Activated CD8-positive, alpha-beta memory T cell treated with anti-CD3 and anti-CD28 coated beads, Interleukin-2, amount 10 ng/mL, durations not matched to agents 7 days and 5 days (primary cell): ENCODE measurements at regions not wholly inside any gene's neighbourhood (a gene's known extent, or its start where the extent isn't known, plus 50 kb on each side); places are given as distances from the start of the nearest gene placed in this dataset.

ENCODE experiments used
- ATAC-seq: fragments of 150-1000 bp; cut with Tn5 transposase; one replicate; pipeline ENCODE4 v1.10.0; 2021; ENCODE audit warnings: moderate library complexity
- CTCF ChIA-PET: fragments of 350-600 bp; sonication (Branson Sonifier 250); formaldehyde crosslinking; loops from one replicate; lab custom pipeline; 2021; ENCODE audit warnings: antibody characterized with exemption; lab: Charles Lee
- DNase-seq: peaks from one replicate; pipeline ENCODE4 v3.0.0-alpha.2; 2020
- H3K27ac Mint-ChIP-seq: one replicate; pipeline ENCODE4 v1.8.0; 2021; ENCODE audit warnings: mild to moderate bottlenecking, mixed read lengths
- H3K27me3 Mint-ChIP-seq: one replicate; pipeline ENCODE4 v1.8.0; 2021; ENCODE audit warnings: mixed read lengths
- H3K36me3 Mint-ChIP-seq: one replicate; pipeline ENCODE4 v1.8.0; 2021; ENCODE audit warnings: mild to moderate bottlenecking, mixed read lengths
- H3K4me1 Mint-ChIP-seq: one replicate; pipeline ENCODE4 v1.8.0; 2021; ENCODE audit warnings: mixed read lengths
- H3K4me3 Mint-ChIP-seq: one replicate; pipeline ENCODE4 v1.8.0; 2021; ENCODE audit warnings: mild to moderate bottlenecking, moderate library complexity, mixed read lengths
- H3K9me3 Mint-ChIP-seq: one replicate; pipeline ENCODE4 v1.8.0; 2022; ENCODE audit warnings: low read depth, mixed read lengths

GRCh38 chr6:68046756-68047155 is 588.3 kb upstream of the ADGRB3 start:
- Mint-ChIP-seq H3K4me1 (no peaks in the 10 kb centered on the region), H3K36me3 (no peaks in the 10 kb centered on the region), H3K27ac (no peak overlapping the region), H3K4me3 (no peak overlapping the region), H3K27me3 (no peaks in the 10 kb centered on the region), H3K9me3 (peaks cover 8% of the 10 kb centered on the region)
- ATAC-seq (no peak), DNase-seq (no peak)
- CTCF ChIA-PET, result no interaction called here

DNA sequence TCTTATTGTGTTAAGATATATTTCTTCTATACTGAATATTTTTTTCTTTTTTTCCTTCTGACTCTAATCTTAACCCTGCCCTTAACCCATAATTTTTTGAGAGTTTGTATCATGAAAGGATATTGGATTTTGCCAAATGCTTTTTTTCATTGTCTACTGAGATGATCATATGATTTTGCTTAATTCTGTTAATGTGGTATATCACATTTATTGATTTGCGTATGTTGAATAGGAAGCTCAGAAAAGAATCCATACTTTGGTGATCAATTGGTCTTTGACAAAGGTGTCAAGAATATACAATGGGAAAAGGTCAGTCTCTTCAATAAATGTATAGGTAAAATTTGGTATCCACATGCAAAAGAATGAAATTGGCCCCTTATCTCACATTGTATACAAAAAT is 588.8 kb upstream of the ADGRB3 start:
- DNase-seq, result no peak
- no peak overlapping the region for H3K27ac Mint-ChIP-seq
- no peaks in the 10 kb centered on the region for H3K27me3 Mint-ChIP-seq
- peaks cover 8% of the 10 kb centered on the region for H3K9me3 Mint-ChIP-seq
- H3K4me1 Mint-ChIP-seq, result no peaks in the 10 kb centered on the region
- no peak for ATAC-seq
- no peaks in the 10 kb centered on the region for H3K36me3 Mint-ChIP-seq
- CTCF ChIA-PET, result no interaction called here
- no peak overlapping the region for H3K4me3 Mint-ChIP-seq

- no peak for DNase-seq
- H3K9me3 Mint-ChIP-seq, result peaks cover 12% of the 10 kb centered on the region
- H3K4me1 Mint-ChIP-seq, result no peaks in the 10 kb centered on the region
- no peak for ATAC-seq
- no peak overlapping the region for H3K4me3 Mint-ChIP-seq
- CTCF ChIA-PET, result no interaction called here
- no peaks in the 10 kb centered on the region for H3K36me3 Mint-ChIP-seq
- no peak overlapping the region for H3K27ac Mint-ChIP-seq
- H3K27me3 Mint-ChIP-seq, result no peaks in the 10 kb centered on the region
These were observed 589.9 kb upstream of the ADGRB3 start for GRCh38 chr6:68045193-68045592.

DNA sequence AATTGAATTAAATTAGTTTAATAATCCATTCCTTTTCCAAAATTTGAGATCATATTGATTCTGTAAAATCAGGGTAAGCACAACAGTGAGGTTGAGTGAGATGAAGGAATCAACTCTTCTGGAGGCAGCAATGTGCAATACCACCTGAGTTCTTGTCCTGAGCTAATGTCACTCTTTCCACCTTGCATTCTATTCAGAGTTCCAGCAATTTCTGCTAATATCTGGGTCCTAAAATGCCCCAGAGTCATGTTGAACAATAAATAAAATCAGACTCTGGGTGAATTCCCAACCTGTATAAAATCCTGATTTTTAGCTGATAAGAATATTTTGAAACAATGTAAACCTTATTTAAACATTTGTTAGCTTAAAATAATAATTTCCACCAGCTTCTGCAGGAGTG is 590.8 kb upstream of the ADGRB3 start:
- Mint-ChIP-seq H3K4me3 (no peak overlapping the region), H3K36me3 (no peaks in the 10 kb centered on the region), H3K9me3 (peaks cover 11% of the 10 kb centered on the region), H3K27ac (no peak overlapping the region), H3K4me1 (no peaks in the 10 kb centered on the region), H3K27me3 (no peaks in the 10 kb centered on the region)
- DNase-seq, result no peak
- no peak for ATAC-seq
- CTCF ChIA-PET, result no interaction called here

DNA sequence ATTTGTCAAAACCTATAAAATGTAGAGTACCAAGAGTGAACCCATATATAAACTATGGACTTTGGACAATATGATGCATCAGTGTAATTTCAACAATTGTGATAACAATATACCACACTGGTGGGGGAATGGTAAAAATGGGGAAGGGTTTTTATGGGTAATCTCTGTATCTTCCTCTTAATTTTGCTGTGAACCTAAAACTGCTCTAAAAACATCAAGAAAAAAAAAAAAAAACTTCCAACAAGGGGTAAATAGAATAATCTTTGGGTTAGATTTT is 592.0 kb upstream of the ADGRB3 start:
- ATAC-seq (no peak), DNase-seq (no peak)
- CTCF ChIA-PET, result no interaction called here
- H3K27ac Mint-ChIP-seq, result no peak overlapping the region
- H3K9me3 Mint-ChIP-seq, result peaks cover 8% of the 10 kb centered on the region
- H3K4me3 Mint-ChIP-seq, result no peak overlapping the region
- no peaks in the 10 kb centered on the region for H3K4me1 Mint-ChIP-seq
- no peaks in the 10 kb centered on the region for H3K36me3 Mint-ChIP-seq
- H3K27me3 Mint-ChIP-seq, result no peaks in the 10 kb centered on the region

- Mint-ChIP-seq H3K4me1 (no peaks in the 10 kb centered on the region), H3K36me3 (no peaks in the 10 kb centered on the region), H3K9me3 (peaks cover 8% of the 10 kb centered on the region), H3K27me3 (no peaks in the 10 kb centered on the region), H3K4me3 (no peak overlapping the region), H3K27ac (no peak overlapping the region)
- DNase-seq (no peak), ATAC-seq (no peak)
- CTCF ChIA-PET, result no interaction called here
These were observed 592.6 kb upstream of the ADGRB3 start for GRCh38 chr6:68042339-68043121.

- no peaks in the 10 kb centered on the region for H3K4me1 Mint-ChIP-seq
- CTCF ChIA-PET, result no interaction called here
- H3K27ac Mint-ChIP-seq, result no peak overlapping the region
- no peaks in the 10 kb centered on the region for H3K36me3 Mint-ChIP-seq
- H3K4me3 Mint-ChIP-seq, result no peak overlapping the region
- ATAC-seq, result no peak
- no peak for DNase-seq
- no peaks in the 10 kb centered on the region for H3K27me3 Mint-ChIP-seq
- peaks cover 10% of the 10 kb centered on the region for H3K9me3 Mint-ChIP-seq
These were observed 594.3 kb upstream of the ADGRB3 start for GRCh38 chr6:68040780-68041179.

- DNase-seq, result no peak
- H3K4me1 Mint-ChIP-seq, result no peaks in the 10 kb centered on the region
- H3K27ac Mint-ChIP-seq, result no peak overlapping the region
- no peak overlapping the region for H3K4me3 Mint-ChIP-seq
- CTCF ChIA-PET, result no interaction called here
- H3K27me3 Mint-ChIP-seq, result no peaks in the 10 kb centered on the region
- no peak for ATAC-seq
- peaks cover 10% of the 10 kb centered on the region for H3K9me3 Mint-ChIP-seq
- no peaks in the 10 kb centered on the region for H3K36me3 Mint-ChIP-seq
These were observed 594.7 kb upstream of the ADGRB3 start for GRCh38 chr6:68040312-68040778.

DNA sequence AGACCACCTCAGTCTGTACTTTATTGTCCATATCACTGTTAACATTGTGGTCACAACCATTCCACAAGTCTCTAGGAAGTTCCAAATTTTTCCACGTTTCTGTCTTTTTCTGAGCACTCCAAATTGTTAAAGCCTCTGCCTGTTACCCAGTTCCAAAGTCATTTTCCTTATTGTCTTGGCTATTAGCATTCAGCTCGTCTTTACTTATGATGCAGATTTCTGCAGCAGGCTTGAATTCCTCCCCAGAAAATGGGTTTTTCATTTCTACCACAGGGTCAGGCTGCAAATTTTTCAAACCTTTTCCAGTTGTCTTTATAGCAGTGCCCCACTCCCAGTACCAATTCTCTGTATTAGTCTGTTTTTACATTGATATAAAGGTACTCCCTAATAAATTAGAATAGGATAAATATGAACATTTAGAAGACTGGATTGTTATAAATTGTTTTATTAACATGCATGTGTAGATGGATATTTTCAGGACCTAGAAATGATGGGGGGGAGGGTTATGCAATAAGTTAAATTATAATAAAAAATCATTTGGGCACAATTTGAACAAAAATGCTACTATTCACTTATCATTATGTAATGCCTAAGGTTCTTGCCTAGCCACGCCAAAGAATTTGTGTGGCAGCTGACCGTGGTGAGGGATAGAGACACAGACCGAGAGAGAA is 595.3 kb upstream of the ADGRB3 start:
- ATAC-seq (no peak), DNase-seq (no peak)
- CTCF ChIA-PET, result no interaction called here
- H3K9me3 Mint-ChIP-seq, result peaks cover 10% of the 10 kb centered on the region
- H3K36me3 Mint-ChIP-seq, result no peaks in the 10 kb centered on the region
- H3K27ac Mint-ChIP-seq, result no peak overlapping the region
- H3K4me1 Mint-ChIP-seq, result no peaks in the 10 kb centered on the region
- no peak overlapping the region for H3K4me3 Mint-ChIP-seq
- no peaks in the 10 kb centered on the region for H3K27me3 Mint-ChIP-seq

DNA sequence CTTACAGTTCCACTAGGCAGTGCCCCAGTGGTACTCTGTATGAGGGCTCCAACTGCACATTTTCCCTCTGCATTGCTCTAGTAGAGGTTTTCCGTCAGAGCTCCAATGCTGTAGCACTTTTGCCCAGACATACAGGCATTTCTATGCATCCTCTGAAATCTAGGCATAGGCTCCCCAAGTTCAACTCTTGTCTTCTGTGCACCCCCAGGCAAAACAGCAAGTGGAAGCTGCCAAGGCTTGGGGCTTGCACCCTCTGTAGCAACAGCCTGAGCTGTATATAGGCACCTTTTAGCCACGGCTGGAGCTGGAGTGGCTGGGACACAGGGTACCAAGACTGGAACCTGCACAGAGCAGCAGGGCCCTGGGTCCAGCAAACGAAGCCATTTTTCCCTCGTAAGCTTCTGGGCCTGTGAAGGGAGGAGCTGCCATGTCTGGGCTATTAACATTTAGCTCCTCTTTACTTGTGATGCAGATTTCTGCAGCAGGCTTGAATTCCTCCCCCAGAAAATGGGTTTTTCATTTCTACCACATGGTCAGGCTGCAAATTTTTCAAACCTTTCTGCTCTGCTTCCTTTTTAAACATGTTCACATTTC is 596.2 kb upstream of the ADGRB3 start:
- ATAC-seq (no peak), DNase-seq (no peak)
- CTCF ChIA-PET, result interaction anchor here (0.6 kb wide), 1 partner anchor 11 kb away, joined by 3 read pairs; no protein-coding TSS in a partner anchor
- Mint-ChIP-seq H3K27ac (no peak overlapping the region), H3K36me3 (no peaks in the 10 kb centered on the region), H3K4me1 (no peaks in the 10 kb centered on the region), H3K27me3 (no peaks in the 10 kb centered on the region), H3K4me3 (no peak overlapping the region), H3K9me3 (peaks cover 10% of the 10 kb centered on the region)

GRCh38 chr6:68032217-68032616 is 602.9 kb upstream of the ADGRB3 start:
- no peak for DNase-seq
- Mint-ChIP-seq H3K4me1 (no peaks in the 10 kb centered on the region), H3K36me3 (no peaks in the 10 kb centered on the region), H3K27me3 (no peaks in the 10 kb centered on the region), H3K27ac (no peak overlapping the region), H3K4me3 (no peak overlapping the region), H3K9me3 (peaks cover 10% of the 10 kb centered on the region)
- no peak for ATAC-seq
- CTCF ChIA-PET, result no interaction called here

DNA sequence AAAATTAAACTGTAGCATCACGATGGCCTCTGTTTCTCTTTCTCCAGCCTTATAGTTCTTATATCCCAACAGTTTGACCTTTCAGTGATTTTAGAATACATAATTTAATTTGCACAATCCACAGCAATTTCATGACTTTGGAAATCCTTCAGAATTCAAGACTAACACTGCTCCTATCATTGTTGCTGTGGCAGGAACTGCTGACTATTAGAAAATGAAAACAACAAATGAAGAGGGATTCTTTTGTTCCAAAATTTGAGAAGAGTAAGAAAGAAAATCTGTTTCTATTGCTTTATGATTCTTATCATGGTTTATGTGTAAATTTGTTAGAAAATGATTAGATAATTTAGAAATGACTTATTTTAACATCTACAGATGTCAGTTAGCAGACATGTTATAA is 604.0 kb upstream of the ADGRB3 start:
- Mint-ChIP-seq H3K4me3 (no peak overlapping the region), H3K36me3 (no peaks in the 10 kb centered on the region), H3K27ac (no peak overlapping the region), H3K4me1 (no peaks in the 10 kb centered on the region), H3K27me3 (no peaks in the 10 kb centered on the region), H3K9me3 (peaks cover 8% of the 10 kb centered on the region)
- CTCF ChIA-PET, result no interaction called here
- no peak for ATAC-seq
- no peak for DNase-seq

GRCh38 chr6:68026483-68026882 is 608.6 kb upstream of the ADGRB3 start:
- CTCF ChIA-PET, result no interaction called here
- H3K4me1 Mint-ChIP-seq, result no peaks in the 10 kb centered on the region
- H3K27ac Mint-ChIP-seq, result no peak overlapping the region
- H3K27me3 Mint-ChIP-seq, result no peaks in the 10 kb centered on the region
- DNase-seq (no peak), ATAC-seq (no peak)
- peaks cover 13% of the 10 kb centered on the region for H3K9me3 Mint-ChIP-seq
- H3K4me3 Mint-ChIP-seq, result no peak overlapping the region
- H3K36me3 Mint-ChIP-seq, result no peaks in the 10 kb centered on the region

DNA sequence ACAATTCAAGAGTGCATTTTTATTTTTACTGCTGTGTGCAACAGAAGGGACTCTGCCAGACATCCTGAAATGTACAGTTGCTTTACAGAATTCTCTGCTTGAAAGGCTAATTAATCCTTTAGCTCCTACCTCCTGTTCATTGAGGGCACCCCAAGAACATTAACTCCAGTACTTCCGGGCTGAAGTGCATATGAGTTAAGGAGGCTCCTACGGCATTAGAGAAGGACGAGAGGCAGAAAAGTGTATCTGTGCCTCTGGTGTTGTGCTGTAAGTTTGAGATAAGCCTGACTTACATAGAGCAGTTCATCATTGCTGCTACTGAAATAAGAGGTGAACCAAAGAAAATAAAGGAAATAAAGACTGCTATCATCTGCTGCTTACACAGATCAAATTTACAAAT is 609.3 kb upstream of the ADGRB3 start:
- peaks cover 13% of the 10 kb centered on the region for H3K9me3 Mint-ChIP-seq
- H3K4me3 Mint-ChIP-seq, result no peak overlapping the region
- no peaks in the 10 kb centered on the region for H3K27me3 Mint-ChIP-seq
- DNase-seq (no peak), ATAC-seq (no peak)
- H3K4me1 Mint-ChIP-seq, result no peaks in the 10 kb centered on the region
- no peak overlapping the region for H3K27ac Mint-ChIP-seq
- CTCF ChIA-PET, result no interaction called here
- no peaks in the 10 kb centered on the region for H3K36me3 Mint-ChIP-seq
